Lower leg skin (tissue), 3 donors: ENCODE measurements at regions not wholly inside any gene's neighbourhood (a gene's known extent, or its start where the extent isn't known, plus 50 kb on each side); places are given as distances from the start of the nearest gene placed in this dataset.

Experiments
- POLR2A ChIP-seq, 2 donors: fragments of 450-650 bp; IDR thresholded peaks; one replicate each; pipeline ENCODE4 v1.6.1; 2016 to 2017; ENCODE audit warnings: antibody characterized with exemption in 2 of 2, mild to moderate bottlenecking in 1 of 2, moderate library complexity in 1 of 2
- TF ChIP-seq, protein P1 (sequence below), 3 donors: fragments of 450-650 bp; IDR thresholded peaks; one replicate each; pipeline ENCODE4 v1.5.1; 2016; ENCODE audit warnings: antibody characterized with exemption in 3 of 3, mild to moderate bottlenecking in 3 of 3, moderate library complexity in 2 of 3

GRCh38 chr1:25045480-25046193 lies 115.6 kb upstream of the RUNX3 start:
- TF ChIP-seq, protein P1, sequence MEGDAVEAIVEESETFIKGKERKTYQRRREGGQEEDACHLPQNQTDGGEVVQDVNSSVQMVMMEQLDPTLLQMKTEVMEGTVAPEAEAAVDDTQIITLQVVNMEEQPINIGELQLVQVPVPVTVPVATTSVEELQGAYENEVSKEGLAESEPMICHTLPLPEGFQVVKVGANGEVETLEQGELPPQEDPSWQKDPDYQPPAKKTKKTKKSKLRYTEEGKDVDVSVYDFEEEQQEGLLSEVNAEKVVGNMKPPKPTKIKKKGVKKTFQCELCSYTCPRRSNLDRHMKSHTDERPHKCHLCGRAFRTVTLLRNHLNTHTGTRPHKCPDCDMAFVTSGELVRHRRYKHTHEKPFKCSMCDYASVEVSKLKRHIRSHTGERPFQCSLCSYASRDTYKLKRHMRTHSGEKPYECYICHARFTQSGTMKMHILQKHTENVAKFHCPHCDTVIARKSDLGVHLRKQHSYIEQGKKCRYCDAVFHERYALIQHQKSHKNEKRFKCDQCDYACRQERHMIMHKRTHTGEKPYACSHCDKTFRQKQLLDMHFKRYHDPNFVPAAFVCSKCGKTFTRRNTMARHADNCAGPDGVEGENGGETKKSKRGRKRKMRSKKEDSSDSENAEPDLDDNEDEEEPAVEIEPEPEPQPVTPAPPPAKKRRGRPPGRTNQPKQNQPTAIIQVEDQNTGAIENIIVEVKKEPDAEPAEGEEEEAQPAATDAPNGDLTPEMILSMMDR (IDR thresholded peaks at IDR 0.05), result no peak
- TF ChIP-seq POLR2A (IDR thresholded peaks at IDR 0.05), result no peak
